Peyer's patch (tissue), 4 donors: ENCODE measurements at regions not wholly inside any gene's neighbourhood (a gene's known extent, or its start where the extent isn't known, plus 50 kb on each side); places are given as distances from the start of the nearest gene placed in this dataset.
"Not testable (repeated sequence)": the region's sequence is repeated elsewhere in the genome, so short reads cannot be mapped to it uniquely, and the experiment has no call there.

Source experiments
- POLR2A ChIP-seq, 2 donors: fragments of 450-650 bp; IDR thresholded peaks; one replicate each; pipeline ENCODE4 v1.5.1; 2017; ENCODE audit warnings: antibody characterized with exemption in 2 of 2, mild to moderate bottlenecking in 2 of 2, moderate library complexity in 2 of 2
- TF ChIP-seq, protein P1 (sequence below), 6 experiments: fragments of 450-650 bp in 4 of 6; fragments of 200-600 bp in 2 of 6; sonication (generic) in 1 of 6; IDR thresholded peaks; one replicate each; pipeline ENCODE4 v1.5.1; 2017 to 2019; ENCODE audit warnings: antibody characterized with exemption in 6 of 6, mild to moderate bottlenecking in 3 of 6, moderate library complexity in 1 of 6

DNA sequence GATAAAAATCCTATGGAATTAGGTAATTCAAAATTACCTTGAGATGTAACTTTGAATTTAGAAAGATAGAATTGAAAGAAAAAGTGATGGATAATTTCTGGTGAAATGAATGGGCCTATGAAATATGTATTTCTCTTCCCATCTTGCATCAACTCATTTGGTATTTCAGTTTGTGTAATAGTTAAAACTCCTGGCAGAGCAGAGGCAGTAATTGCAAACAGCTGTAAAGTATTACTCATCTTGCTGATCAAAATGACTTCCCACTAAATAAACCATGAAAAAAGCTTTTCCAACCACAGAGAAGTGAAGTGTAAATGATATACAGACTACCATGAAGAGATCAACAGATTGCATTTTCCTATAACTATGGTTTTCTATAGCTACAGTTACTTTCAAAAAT, 471.0 kb downstream of the TUBA3C start:
- TF ChIP-seq, protein P1, sequence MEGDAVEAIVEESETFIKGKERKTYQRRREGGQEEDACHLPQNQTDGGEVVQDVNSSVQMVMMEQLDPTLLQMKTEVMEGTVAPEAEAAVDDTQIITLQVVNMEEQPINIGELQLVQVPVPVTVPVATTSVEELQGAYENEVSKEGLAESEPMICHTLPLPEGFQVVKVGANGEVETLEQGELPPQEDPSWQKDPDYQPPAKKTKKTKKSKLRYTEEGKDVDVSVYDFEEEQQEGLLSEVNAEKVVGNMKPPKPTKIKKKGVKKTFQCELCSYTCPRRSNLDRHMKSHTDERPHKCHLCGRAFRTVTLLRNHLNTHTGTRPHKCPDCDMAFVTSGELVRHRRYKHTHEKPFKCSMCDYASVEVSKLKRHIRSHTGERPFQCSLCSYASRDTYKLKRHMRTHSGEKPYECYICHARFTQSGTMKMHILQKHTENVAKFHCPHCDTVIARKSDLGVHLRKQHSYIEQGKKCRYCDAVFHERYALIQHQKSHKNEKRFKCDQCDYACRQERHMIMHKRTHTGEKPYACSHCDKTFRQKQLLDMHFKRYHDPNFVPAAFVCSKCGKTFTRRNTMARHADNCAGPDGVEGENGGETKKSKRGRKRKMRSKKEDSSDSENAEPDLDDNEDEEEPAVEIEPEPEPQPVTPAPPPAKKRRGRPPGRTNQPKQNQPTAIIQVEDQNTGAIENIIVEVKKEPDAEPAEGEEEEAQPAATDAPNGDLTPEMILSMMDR (IDR thresholded peaks at IDR 0.05): not testable (repeated sequence)
- TF ChIP-seq POLR2A (IDR thresholded peaks at IDR 0.05): not testable (repeated sequence)
